H1 (cell line): ENCODE measurements at regions not wholly inside any gene's neighbourhood (a gene's known extent, or its start where the extent isn't known, plus 50 kb on each side); places are given as distances from the start of the nearest gene placed in this dataset.

Experiments used
- EZH2 ChIP-seq: fragments of 200-600 bp; sonication (generic); IDR thresholded peaks from 2 replicates; pipeline ENCODE4 v1.7.1; 2012; ENCODE audit warnings: low read depth, mild to moderate bottlenecking, moderate library complexity, low read length, inconsistent platforms; ENCODE audit not compliant: severe bottlenecking
- JUND ChIP-seq: IDR thresholded peaks from 2 replicates; pipeline ENCODE4 v1.6.1; 2011; ENCODE audit warnings: mild to moderate bottlenecking, improper control_type of control experiment, low read length
- KDM5A ChIP-seq: fragments of 200-600 bp; IDR thresholded peaks from 2 replicates; pipeline ENCODE4 v1.7.1; 2012; ENCODE audit warnings: mild to moderate bottlenecking, low read length, inconsistent platforms, mixed read lengths
- RAD21 ChIP-seq, 2 experiments: IDR thresholded peaks in 1 of 2; conservative IDR thresholded peaks in 1 of 2; 2 replicates each; pipeline ENCODE4 v1.6.1; 2011; ENCODE audit warnings: low read depth in 2 of 2, low read length in 2 of 2, improper control_type of control experiment in 1 of 2, inconsistent platforms in 1 of 2, mild to moderate bottlenecking in 1 of 2, moderate library complexity in 1 of 2
- SP2 ChIP-seq: IDR thresholded peaks from 2 replicates; pipeline ENCODE4 v1.6.1; 2012; ENCODE audit warnings: mild to moderate bottlenecking, low read length, inconsistent platforms
- SUZ12 ChIP-seq: fragments of 200-600 bp; sonication (generic); IDR thresholded peaks from 2 replicates; pipeline ENCODE4 v1.6.1; 2012; ENCODE audit warnings: mild to moderate bottlenecking, inconsistent platforms, low read length, moderate library complexity, mixed read lengths
- TAF1 ChIP-seq: IDR thresholded peaks from 2 replicates; pipeline ENCODE4 v1.6.1; 2011; ENCODE audit warnings: mild to moderate bottlenecking, low read depth, low read length
- USF2 ChIP-seq: IDR thresholded peaks from 2 replicates; pipeline ENCODE4 v1.6.1; 2011; ENCODE audit warnings: low read length, improper control_type of control experiment
- TF ChIP-seq, protein P1 (sequence below): fragments of 300-600 bp; sonication (generic); IDR thresholded peaks from 2 replicates; pipeline ENCODE4 v1.7.1; 2012; ENCODE audit warnings: low read length, moderate library complexity, mild to moderate bottlenecking, inconsistent platforms; ENCODE audit not compliant: insufficient replicate concordance
- TF ChIP-seq, protein P2 (sequence below): IDR thresholded peaks from 2 replicates; pipeline ENCODE4 v1.6.1; 2012; ENCODE audit warnings: inconsistent platforms

- TF ChIP-seq, protein P1, sequence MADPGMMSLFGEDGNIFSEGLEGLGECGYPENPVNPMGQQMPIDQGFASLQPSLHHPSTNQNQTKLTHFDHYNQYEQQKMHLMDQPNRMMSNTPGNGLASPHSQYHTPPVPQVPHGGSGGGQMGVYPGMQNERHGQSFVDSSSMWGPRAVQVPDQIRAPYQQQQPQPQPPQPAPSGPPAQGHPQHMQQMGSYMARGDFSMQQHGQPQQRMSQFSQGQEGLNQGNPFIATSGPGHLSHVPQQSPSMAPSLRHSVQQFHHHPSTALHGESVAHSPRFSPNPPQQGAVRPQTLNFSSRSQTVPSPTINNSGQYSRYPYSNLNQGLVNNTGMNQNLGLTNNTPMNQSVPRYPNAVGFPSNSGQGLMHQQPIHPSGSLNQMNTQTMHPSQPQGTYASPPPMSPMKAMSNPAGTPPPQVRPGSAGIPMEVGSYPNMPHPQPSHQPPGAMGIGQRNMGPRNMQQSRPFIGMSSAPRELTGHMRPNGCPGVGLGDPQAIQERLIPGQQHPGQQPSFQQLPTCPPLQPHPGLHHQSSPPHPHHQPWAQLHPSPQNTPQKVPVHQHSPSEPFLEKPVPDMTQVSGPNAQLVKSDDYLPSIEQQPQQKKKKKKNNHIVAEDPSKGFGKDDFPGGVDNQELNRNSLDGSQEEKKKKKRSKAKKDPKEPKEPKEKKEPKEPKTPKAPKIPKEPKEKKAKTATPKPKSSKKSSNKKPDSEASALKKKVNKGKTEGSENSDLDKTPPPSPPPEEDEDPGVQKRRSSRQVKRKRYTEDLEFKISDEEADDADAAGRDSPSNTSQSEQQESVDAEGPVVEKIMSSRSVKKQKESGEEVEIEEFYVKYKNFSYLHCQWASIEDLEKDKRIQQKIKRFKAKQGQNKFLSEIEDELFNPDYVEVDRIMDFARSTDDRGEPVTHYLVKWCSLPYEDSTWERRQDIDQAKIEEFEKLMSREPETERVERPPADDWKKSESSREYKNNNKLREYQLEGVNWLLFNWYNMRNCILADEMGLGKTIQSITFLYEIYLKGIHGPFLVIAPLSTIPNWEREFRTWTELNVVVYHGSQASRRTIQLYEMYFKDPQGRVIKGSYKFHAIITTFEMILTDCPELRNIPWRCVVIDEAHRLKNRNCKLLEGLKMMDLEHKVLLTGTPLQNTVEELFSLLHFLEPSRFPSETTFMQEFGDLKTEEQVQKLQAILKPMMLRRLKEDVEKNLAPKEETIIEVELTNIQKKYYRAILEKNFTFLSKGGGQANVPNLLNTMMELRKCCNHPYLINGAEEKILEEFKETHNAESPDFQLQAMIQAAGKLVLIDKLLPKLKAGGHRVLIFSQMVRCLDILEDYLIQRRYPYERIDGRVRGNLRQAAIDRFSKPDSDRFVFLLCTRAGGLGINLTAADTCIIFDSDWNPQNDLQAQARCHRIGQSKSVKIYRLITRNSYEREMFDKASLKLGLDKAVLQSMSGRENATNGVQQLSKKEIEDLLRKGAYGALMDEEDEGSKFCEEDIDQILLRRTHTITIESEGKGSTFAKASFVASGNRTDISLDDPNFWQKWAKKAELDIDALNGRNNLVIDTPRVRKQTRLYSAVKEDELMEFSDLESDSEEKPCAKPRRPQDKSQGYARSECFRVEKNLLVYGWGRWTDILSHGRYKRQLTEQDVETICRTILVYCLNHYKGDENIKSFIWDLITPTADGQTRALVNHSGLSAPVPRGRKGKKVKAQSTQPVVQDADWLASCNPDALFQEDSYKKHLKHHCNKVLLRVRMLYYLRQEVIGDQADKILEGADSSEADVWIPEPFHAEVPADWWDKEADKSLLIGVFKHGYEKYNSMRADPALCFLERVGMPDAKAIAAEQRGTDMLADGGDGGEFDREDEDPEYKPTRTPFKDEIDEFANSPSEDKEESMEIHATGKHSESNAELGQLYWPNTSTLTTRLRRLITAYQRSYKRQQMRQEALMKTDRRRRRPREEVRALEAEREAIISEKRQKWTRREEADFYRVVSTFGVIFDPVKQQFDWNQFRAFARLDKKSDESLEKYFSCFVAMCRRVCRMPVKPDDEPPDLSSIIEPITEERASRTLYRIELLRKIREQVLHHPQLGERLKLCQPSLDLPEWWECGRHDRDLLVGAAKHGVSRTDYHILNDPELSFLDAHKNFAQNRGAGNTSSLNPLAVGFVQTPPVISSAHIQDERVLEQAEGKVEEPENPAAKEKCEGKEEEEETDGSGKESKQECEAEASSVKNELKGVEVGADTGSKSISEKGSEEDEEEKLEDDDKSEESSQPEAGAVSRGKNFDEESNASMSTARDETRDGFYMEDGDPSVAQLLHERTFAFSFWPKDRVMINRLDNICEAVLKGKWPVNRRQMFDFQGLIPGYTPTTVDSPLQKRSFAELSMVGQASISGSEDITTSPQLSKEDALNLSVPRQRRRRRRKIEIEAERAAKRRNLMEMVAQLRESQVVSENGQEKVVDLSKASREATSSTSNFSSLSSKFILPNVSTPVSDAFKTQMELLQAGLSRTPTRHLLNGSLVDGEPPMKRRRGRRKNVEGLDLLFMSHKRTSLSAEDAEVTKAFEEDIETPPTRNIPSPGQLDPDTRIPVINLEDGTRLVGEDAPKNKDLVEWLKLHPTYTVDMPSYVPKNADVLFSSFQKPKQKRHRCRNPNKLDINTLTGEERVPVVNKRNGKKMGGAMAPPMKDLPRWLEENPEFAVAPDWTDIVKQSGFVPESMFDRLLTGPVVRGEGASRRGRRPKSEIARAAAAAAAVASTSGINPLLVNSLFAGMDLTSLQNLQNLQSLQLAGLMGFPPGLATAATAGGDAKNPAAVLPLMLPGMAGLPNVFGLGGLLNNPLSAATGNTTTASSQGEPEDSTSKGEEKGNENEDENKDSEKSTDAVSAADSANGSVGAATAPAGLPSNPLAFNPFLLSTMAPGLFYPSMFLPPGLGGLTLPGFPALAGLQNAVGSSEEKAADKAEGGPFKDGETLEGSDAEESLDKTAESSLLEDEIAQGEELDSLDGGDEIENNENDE, result no peak
- TF ChIP-seq RAD21 (IDR thresholded peaks at IDR 0.05 in 1 of 2, conservative IDR thresholded peaks at IDR 0.05 in 1 of 2; ENCODE audit: low read depth in 2 of 2, low read length in 2 of 2), result no peak
- no peak for TF ChIP-seq TAF1
- no peak for TF ChIP-seq EZH2
- TF ChIP-seq SUZ12, result no peak
- TF ChIP-seq USF2, result no peak
- TF ChIP-seq, protein P2, sequence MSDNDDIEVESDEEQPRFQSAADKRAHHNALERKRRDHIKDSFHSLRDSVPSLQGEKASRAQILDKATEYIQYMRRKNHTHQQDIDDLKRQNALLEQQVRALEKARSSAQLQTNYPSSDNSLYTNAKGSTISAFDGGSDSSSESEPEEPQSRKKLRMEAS, result no peak
- TF ChIP-seq KDM5A, result no peak
- TF ChIP-seq JUND, result no peak
- TF ChIP-seq SP2, result no peak
These were observed 88.1 kb downstream of the MEX3B start (continued) for GRCh38 chr15:81957698-81958097.
